Cerebellar nuclear complex (tissue), 1 donor: ENCODE measurements at regions not wholly inside any gene's neighbourhood (a gene's known extent, or its start where the extent isn't known, plus 50 kb on each side); places are given as distances from the start of the nearest gene placed in this dataset.

Experiments used
- DNase-seq, 2 experiments: peaks; one replicate each; lab custom pipeline; 2025; lab: John Stamatoyannopoulos, UW

GRCh38 chr5:74094096-74094781 lies 468.2 kb downstream of the ARHGEF28 start:
- no peak for DNase-seq

- DNase-seq, result no peak
These were observed 467.6 kb downstream of the ARHGEF28 start for GRCh38 chr5:74093561-74093960.

- DNase-seq, result no peak
These were observed 466.8 kb downstream of the ARHGEF28 start for GRCh38 chr5:74092766-74093165.

- DNase-seq, result no peak
These were observed 459.8 kb downstream of the ARHGEF28 start for GRCh38 chr5:74085782-74086181.

GRCh38 chr5:74085186-74085585 lies 459.2 kb downstream of the ARHGEF28 start:
- DNase-seq, result no peak

GRCh38 chr5:74083096-74083791 lies 457.2 kb downstream of the ARHGEF28 start:
- no peak for DNase-seq

- DNase-seq, result no peak
These were observed 456.6 kb downstream of the ARHGEF28 start for GRCh38 chr5:74082512-74083055.

GRCh38 chr5:74081126-74081525 lies 455.1 kb downstream of the ARHGEF28 start:
- DNase-seq, result no peak

GRCh38 chr5:74079971-74080556 lies 454.1 kb downstream of the ARHGEF28 start:
- no peak for DNase-seq

- DNase-seq, result no peak
These were observed 449.8 kb downstream of the ARHGEF28 start for GRCh38 chr5:74075501-74076484.

GRCh38 chr5:74074111-74074510 lies 448.1 kb downstream of the ARHGEF28 start:
- no peak for DNase-seq

GRCh38 chr5:74073257-74073656 lies 447.3 kb downstream of the ARHGEF28 start:
- no peak for DNase-seq

GRCh38 chr5:74072646-74073045 lies 446.6 kb downstream of the ARHGEF28 start:
- no peak for DNase-seq

GRCh38 chr5:74070766-74071165 lies 444.8 kb downstream of the ARHGEF28 start:
- no peak for DNase-seq

- no peak for DNase-seq
These were observed 443.7 kb downstream of the ARHGEF28 start for GRCh38 chr5:74069741-74070140.

GRCh38 chr5:74067748-74068541 lies 441.9 kb downstream of the ARHGEF28 start:
- DNase-seq, result no peak

- DNase-seq, result no peak
These were observed 438.9 kb downstream of the ARHGEF28 start for GRCh38 chr5:74064911-74065310.

- no peak for DNase-seq
These were observed 438.2 kb downstream of the ARHGEF28 start for GRCh38 chr5:74064225-74064624.

- no peak for DNase-seq
These were observed 437.8 kb downstream of the ARHGEF28 start for GRCh38 chr5:74063821-74064220.

GRCh38 chr5:74063346-74063745 lies 437.4 kb downstream of the ARHGEF28 start:
- DNase-seq, result no peak

- DNase-seq, result no peak
These were observed 435.3 kb downstream of the ARHGEF28 start for GRCh38 chr5:74061292-74061691.
